Keratinocyte (primary cell): ENCODE measurements at regions not wholly inside any gene's neighbourhood (a gene's known extent, or its start where the extent isn't known, plus 50 kb on each side); places are given as distances from the start of the nearest gene placed in this dataset.
A peak's percentile ranks its signal among the peaks of the same experiment; 100 is the strongest.

ENCODE experiments used
- DNase-seq: peaks from one replicate; pipeline ENCODE4 v3.0.0-alpha.2; 2011; ENCODE audit warnings: low read depth, missing footprints, low spot score
- FAIRE-seq: peaks from 2 replicates; lab custom pipeline; 2011; peaks lifted over from hg19 to GRCh38; lab: Jason Lieb, UNC
- H2AFZ ChIP-seq: 2 replicates; pipeline ENCODE4 v1.6.0; 2012; ENCODE audit warnings: low read length, control low read depth, inconsistent platforms; ENCODE audit not compliant: control insufficient read depth
- H3K27ac ChIP-seq: 2 replicates; pipeline ENCODE4 v1.5.1; 2011; ENCODE audit warnings: low read length; ENCODE audit not compliant: control insufficient read depth, insufficient read depth
- H3K27me3 ChIP-seq: 3 replicates; pipeline ENCODE4 v1.6.0; 2011; ENCODE audit warnings: low read length; ENCODE audit not compliant: control insufficient read depth, insufficient read depth; ENCODE audit errors: extremely low read depth
- H3K36me3 ChIP-seq, 2 experiments: 2 replicates in 1 of 2; 3 replicates in 1 of 2; pipeline ENCODE4 v1.5.1; 2011; ENCODE audit warnings: low read length in 2 of 2, mild to moderate bottlenecking in 1 of 2; ENCODE audit not compliant: control insufficient read depth in 2 of 2, insufficient read depth in 2 of 2; ENCODE audit errors: extremely low read depth in 1 of 2
- H3K4me1 ChIP-seq: 3 replicates; pipeline ENCODE4 v1.5.1; 2011; ENCODE audit warnings: low read length; ENCODE audit not compliant: control insufficient read depth, insufficient read depth; ENCODE audit errors: extremely low read depth
- H3K4me2 ChIP-seq: 3 replicates; pipeline ENCODE4 v1.6.0; 2011; ENCODE audit warnings: low read depth, low read length; ENCODE audit not compliant: control insufficient read depth, insufficient read depth; ENCODE audit errors: extremely low read depth
- H3K4me3 ChIP-seq, 3 experiments: fragments of 200-600 bp in 1 of 3; sonication (generic) in 1 of 3; 2 replicates in 2 of 3; 3 replicates in 1 of 3; pipeline ENCODE4 v1.5.1; 2011 to 2016; ENCODE audit warnings: low read length in 3 of 3, mild to moderate bottlenecking in 3 of 3, control low read depth in 2 of 3, inconsistent platforms in 1 of 3, low read depth in 1 of 3, mixed read lengths in 1 of 3, mixed run types in 1 of 3, moderate library complexity in 1 of 3; ENCODE audit not compliant: control insufficient read depth in 2 of 3, insufficient read depth in 2 of 3; ENCODE audit errors: extremely low read depth in 1 of 3
- H3K79me2 ChIP-seq: 2 replicates; pipeline ENCODE4 v1.6.0; 2012; ENCODE audit warnings: low read length; ENCODE audit not compliant: control insufficient read depth, insufficient read depth
- H3K9ac ChIP-seq: 3 replicates; pipeline ENCODE4 v1.6.0; 2011; ENCODE audit warnings: low read length; ENCODE audit not compliant: control insufficient read depth, insufficient read depth; ENCODE audit errors: extremely low read depth
- H3K9me1 ChIP-seq: 3 replicates; pipeline ENCODE4 v1.6.0; 2011; ENCODE audit warnings: low read length; ENCODE audit not compliant: control insufficient read depth, insufficient read depth; ENCODE audit errors: extremely low read depth
- H3K9me3 ChIP-seq: 2 replicates; pipeline ENCODE4 v1.5.1; 2012; ENCODE audit warnings: low read depth, low read length; ENCODE audit not compliant: control insufficient read depth
- H4K20me1 ChIP-seq: 3 replicates; pipeline ENCODE4 v1.6.0; 2011; ENCODE audit warnings: low read length; ENCODE audit not compliant: control insufficient read depth, insufficient read depth; ENCODE audit errors: extremely low read depth
- CTCF ChIP-seq, 3 experiments: IDR thresholded peaks in 1 of 3; conservative IDR thresholded peaks in 1 of 3; optimal IDR thresholded peaks in 1 of 3; 2 replicates in 2 of 3; 3 replicates in 1 of 3; pipeline versions ENCODE3 to v1.5.1; 2011; ENCODE audit warnings: low read length in 3 of 3, mild to moderate bottlenecking in 3 of 3, moderate library complexity in 2 of 3, control low read depth in 1 of 3, inconsistent platforms in 1 of 3; ENCODE audit not compliant: insufficient read depth in 2 of 3; ENCODE audit errors: extremely low read depth in 1 of 3
- EZH2 ChIP-seq: IDR thresholded peaks from one replicate; pipeline ENCODE4 v1.6.1; 2012; ENCODE audit warnings: inconsistent platforms, mild to moderate bottlenecking, low read length, moderate library complexity
- dilution Hi-C: fragments of 300-500 bp; cut with MboI; formaldehyde crosslinking; loops from one replicate; pipeline ENCODE4 v1.7.0; 2020; ENCODE audit warnings: low sequenced_read_pairs; ENCODE audit not compliant: extremely low pct_ligation_motif_present

GRCh38 chr7:148524479-148525224 is 65.9 kb upstream of the C7orf33 start:
- no peak overlapping the region for H3K27ac ChIP-seq
- no peaks in the 10 kb centered on the region for H3K36me3 ChIP-seq
- FAIRE-seq = no peak
- no peaks in the 10 kb centered on the region for H3K4me1 ChIP-seq
- H3K9me1 ChIP-seq = no peaks in the 10 kb centered on the region
- peaks cover 3% of the 10 kb centered on the region for H3K27me3 ChIP-seq
- H3K4me2 ChIP-seq = no peak overlapping the region
- H3K4me3 ChIP-seq = no peak overlapping the region
- dilution Hi-C loops = no loop called here
- H3K9me3 ChIP-seq = no peaks in the 10 kb centered on the region
- TF ChIP-seq EZH2 (no peak), CTCF (optimal IDR thresholded peaks at IDR 0.05 in 1 of 3, IDR thresholded peaks at IDR 0.05 in 1 of 3, conservative IDR thresholded peaks at IDR 0.05 in 1 of 3; ENCODE audit: extremely low read depth in 1 of 3, insufficient read depth in 2 of 3, low read length in 3 of 3) (no peak)
- H4K20me1 ChIP-seq = no peaks in the 10 kb centered on the region
- H2AFZ ChIP-seq = no peak overlapping the region
- H3K9ac ChIP-seq = no peak overlapping the region
- H3K79me2 ChIP-seq = no peaks in the 10 kb centered on the region
- no peak for DNase-seq

- Histone ChIP-seq H3K4me1 (no peaks in the 10 kb centered on the region), H3K27ac (no peak overlapping the region), H3K9me3 (no peaks in the 10 kb centered on the region), H3K9ac (no peak overlapping the region), H3K4me2 (no peak overlapping the region), H3K79me2 (no peaks in the 10 kb centered on the region), H3K4me3 (no peak overlapping the region), H3K9me1 (no peaks in the 10 kb centered on the region), H2AFZ (no peak overlapping the region), H3K36me3 (no peaks in the 10 kb centered on the region), H4K20me1 (no peaks in the 10 kb centered on the region), H3K27me3 (peaks cover under 1% of the 10 kb centered on the region)
- peak; percentile 53 for DNase-seq
- TF ChIP-seq CTCF (optimal IDR thresholded peaks at IDR 0.05 in 1 of 3, IDR thresholded peaks at IDR 0.05 in 1 of 3, conservative IDR thresholded peaks at IDR 0.05 in 1 of 3; ENCODE audit: extremely low read depth in 1 of 3, insufficient read depth in 2 of 3, low read length in 3 of 3) = peak; percentile 81 to 85 (median 84)
- no peak for TF ChIP-seq EZH2
- dilution Hi-C loops = no loop called here
- FAIRE-seq = peak; percentile 92
Observed at GRCh38 chr7:148527717-148528168, 62.8 kb upstream of the C7orf33 start.
